ENCODE measurements at regions not wholly inside any gene's neighbourhood (a gene's known extent, or its start where the extent isn't known, plus 50 kb on each side); places are given as distances from the start of the nearest gene placed in this dataset.

DNA sequence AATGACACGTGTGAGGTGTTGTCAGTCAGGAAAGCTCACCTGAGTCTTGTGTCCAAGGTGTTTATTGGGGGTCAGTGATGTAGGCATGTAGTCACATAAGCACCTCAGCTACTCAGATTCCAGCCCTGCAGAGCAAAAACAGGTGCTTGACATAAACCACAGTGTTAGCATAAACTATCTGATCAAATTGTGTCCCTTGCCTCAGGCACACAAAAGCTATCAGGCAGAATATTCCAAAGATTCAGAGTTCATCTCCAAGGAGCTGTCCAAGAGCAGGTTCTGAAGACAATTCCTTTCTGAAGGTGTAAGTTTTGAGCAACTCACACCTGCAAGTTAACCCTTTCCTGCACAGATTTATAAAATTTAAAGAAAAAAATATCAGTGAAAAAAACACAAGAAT is 102.2 kb upstream of the ITGA1 start:
- TF ChIP-seq CTCF (IDR thresholded peaks at IDR 0.05), result no peak
- TF ChIP-seq POLR2A (IDR thresholded peaks at IDR 0.05), result no peak
